ENCODE measurements at regions not wholly inside any gene's neighbourhood (a gene's known extent, or its start where the extent isn't known, plus 50 kb on each side); places are given as distances from the start of the nearest gene placed in this dataset.

- TF ChIP-seq FOXM1 (IDR thresholded peaks at IDR 0.05; ENCODE audit: borderline replicate concordance) (no peak), ELF4 (IDR thresholded peaks at IDR 0.05) (no peak), BHLHE40 (IDR thresholded peaks at IDR 0.05; ENCODE audit: borderline replicate concordance) (no peak), ARNT (IDR thresholded peaks at IDR 0.05) (no peak), HDGF (IDR thresholded peaks at IDR 0.05; ENCODE audit: borderline replicate concordance) (no peak), LEF1 (IDR thresholded peaks at IDR 0.05; ENCODE audit: borderline replicate concordance) (no peak), ZNF384 (IDR thresholded peaks at IDR 0.05) (no peak), NFRKB (IDR thresholded peaks at IDR 0.05) (no peak), SUZ12 (IDR thresholded peaks at IDR 0.05) (no peak), SP1 (IDR thresholded peaks at IDR 0.05) (no peak), TARDBP (IDR thresholded peaks at IDR 0.05) (no peak), FOXK2 (IDR thresholded peaks at IDR 0.05) (no peak)
Measured at GRCh38 chr4:3845094-3845743, 79.0 kb downstream of the ADRA2C start.
